Central memory CD8-positive, alpha-beta T cell (primary cell): ENCODE measurements at regions not wholly inside any gene's neighbourhood (a gene's known extent, or its start where the extent isn't known, plus 50 kb on each side); places are given as distances from the start of the nearest gene placed in this dataset.

Source experiments
- ATAC-seq: fragments of 150-1000 bp; cut with Tn5 transposase; replicated peaks from 2 replicates; pipeline ENCODE4 v1.10.0; 2022; ENCODE audit warnings: mild to moderate bottlenecking, moderate FRiP score, moderate number of reproducible peaks; ENCODE audit not compliant: poor library complexity, severe bottlenecking; ENCODE audit errors: extremely low read depth
- DNase-seq, 2 donors: peaks; one replicate each; pipeline ENCODE4 v3.0.0; 2021; ENCODE audit warnings: low spot score in 2 of 2
- H3K27ac Mint-ChIP-seq: one replicate; pipeline ENCODE4 v1.8.0; 2022; ENCODE audit warnings: low read depth, mild to moderate bottlenecking, moderate library complexity, mixed read lengths
- H3K27me3 Mint-ChIP-seq: one replicate; pipeline ENCODE4 v1.8.0; 2022; ENCODE audit warnings: mixed read lengths
- H3K36me3 Mint-ChIP-seq: one replicate; pipeline ENCODE4 v1.8.0; 2022; ENCODE audit warnings: mild to moderate bottlenecking, moderate library complexity, mixed read lengths; ENCODE audit not compliant: insufficient read depth
- H3K4me1 Mint-ChIP-seq: one replicate; pipeline ENCODE4 v1.8.0; 2022; ENCODE audit warnings: mixed read lengths
- H3K4me3 Mint-ChIP-seq: one replicate; pipeline ENCODE4 v1.8.0; 2022; ENCODE audit warnings: mild to moderate bottlenecking, moderate library complexity, mixed read lengths
- H3K9me3 Mint-ChIP-seq: one replicate; pipeline ENCODE4 v1.8.0; 2022; ENCODE audit warnings: mixed read lengths

DNA sequence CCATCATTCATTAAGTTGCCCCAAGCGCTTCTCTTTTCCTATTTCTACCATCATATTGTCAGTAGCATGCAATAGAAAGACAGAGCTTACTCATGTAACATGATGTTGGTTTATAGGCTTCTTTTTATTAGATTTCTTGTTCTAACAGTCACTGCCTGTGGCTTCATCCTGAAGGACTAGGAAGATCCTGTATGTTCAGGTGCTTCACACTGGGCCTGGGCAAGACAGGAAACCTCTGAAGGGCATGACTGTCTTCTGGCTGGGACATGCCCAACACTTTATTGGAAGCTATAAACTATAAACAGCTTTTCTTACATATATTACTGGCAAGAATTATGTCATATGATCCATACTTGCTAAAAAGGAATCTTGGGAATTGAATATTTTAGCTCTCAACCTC is 258.4 kb upstream of the AKR1E2 start:
- no peaks in the 10 kb centered on the region for H3K9me3 Mint-ChIP-seq
- H3K27ac Mint-ChIP-seq = no peak overlapping the region
- peaks cover 2% of the 10 kb centered on the region for H3K36me3 Mint-ChIP-seq
- DNase-seq (no peak), ATAC-seq (no peak)
- peaks cover 63% of the 10 kb centered on the region for H3K27me3 Mint-ChIP-seq
- no peak overlapping the region for H3K4me3 Mint-ChIP-seq
- no peaks in the 10 kb centered on the region for H3K4me1 Mint-ChIP-seq

- peaks cover 73% of the 10 kb centered on the region for H3K27me3 Mint-ChIP-seq
- ATAC-seq (no peak), DNase-seq (no peak)
- peaks cover 2% of the 10 kb centered on the region for H3K36me3 Mint-ChIP-seq
- H3K4me1 Mint-ChIP-seq = no peaks in the 10 kb centered on the region
- no peaks in the 10 kb centered on the region for H3K9me3 Mint-ChIP-seq
- no peak overlapping the region for H3K4me3 Mint-ChIP-seq
- H3K27ac Mint-ChIP-seq = no peak overlapping the region
Measured at GRCh38 chr10:4566011-4566410, 260.0 kb upstream of the AKR1E2 start.

- H3K9me3 Mint-ChIP-seq = no peaks in the 10 kb centered on the region
- no peak for ATAC-seq
Measured at GRCh38 chr10:4561296-4561695, 264.7 kb upstream of the AKR1E2 start.

GRCh38 chr10:4557469-4557868 is 268.5 kb upstream of the AKR1E2 start:
- peaks cover 28% of the 10 kb centered on the region for H3K27me3 Mint-ChIP-seq
- ATAC-seq = no peak
- H3K27ac Mint-ChIP-seq = no peak overlapping the region
- no peak overlapping the region for H3K4me3 Mint-ChIP-seq
- no peaks in the 10 kb centered on the region for H3K9me3 Mint-ChIP-seq
- DNase-seq = no peak
- H3K4me1 Mint-ChIP-seq = no peaks in the 10 kb centered on the region
- no peaks in the 10 kb centered on the region for H3K36me3 Mint-ChIP-seq

More at GRCh38 chr10:4561296-4561695, 264.7 kb upstream of the AKR1E2 start:
- no peak overlapping the region for H3K4me3 Mint-ChIP-seq
- no peaks in the 10 kb centered on the region for H3K4me1 Mint-ChIP-seq
- H3K27me3 Mint-ChIP-seq = peaks cover 41% of the 10 kb centered on the region
- no peak for DNase-seq
- H3K27ac Mint-ChIP-seq = no peak overlapping the region
- no peaks in the 10 kb centered on the region for H3K36me3 Mint-ChIP-seq

DNA sequence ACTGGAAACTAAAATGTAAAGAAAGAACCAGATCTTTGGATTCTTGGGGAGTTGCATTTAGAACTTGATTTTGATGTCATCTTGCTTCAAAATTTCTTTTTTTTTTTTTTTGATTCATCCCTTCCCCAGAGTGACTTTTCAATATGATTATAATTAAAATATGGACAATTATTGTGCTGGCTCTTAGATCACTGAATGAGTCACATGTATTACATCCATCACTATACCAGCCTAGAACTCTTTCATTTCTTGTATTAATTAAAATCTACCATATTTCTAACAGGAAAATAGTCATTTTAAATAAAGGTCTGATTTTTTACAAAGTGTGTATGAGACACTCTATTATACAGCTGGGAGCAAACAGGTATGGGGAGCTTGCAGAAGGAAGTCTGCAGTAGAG is 269.5 kb upstream of the AKR1E2 start:
- H3K4me1 Mint-ChIP-seq = no peaks in the 10 kb centered on the region
- no peaks in the 10 kb centered on the region for H3K9me3 Mint-ChIP-seq
- no peak for ATAC-seq
- no peak for DNase-seq
- no peak overlapping the region for H3K27ac Mint-ChIP-seq
- H3K4me3 Mint-ChIP-seq = no peak overlapping the region
- peaks cover 24% of the 10 kb centered on the region for H3K27me3 Mint-ChIP-seq
- H3K36me3 Mint-ChIP-seq = no peaks in the 10 kb centered on the region

GRCh38 chr10:4555920-4556319 is 270.1 kb upstream of the AKR1E2 start:
- peaks cover 17% of the 10 kb centered on the region for H3K27me3 Mint-ChIP-seq
- ATAC-seq (no peak), DNase-seq (no peak)
- no peaks in the 10 kb centered on the region for H3K4me1 Mint-ChIP-seq
- no peak overlapping the region for H3K27ac Mint-ChIP-seq
- H3K9me3 Mint-ChIP-seq = no peaks in the 10 kb centered on the region
- H3K36me3 Mint-ChIP-seq = no peaks in the 10 kb centered on the region
- H3K4me3 Mint-ChIP-seq = no peak overlapping the region

DNA sequence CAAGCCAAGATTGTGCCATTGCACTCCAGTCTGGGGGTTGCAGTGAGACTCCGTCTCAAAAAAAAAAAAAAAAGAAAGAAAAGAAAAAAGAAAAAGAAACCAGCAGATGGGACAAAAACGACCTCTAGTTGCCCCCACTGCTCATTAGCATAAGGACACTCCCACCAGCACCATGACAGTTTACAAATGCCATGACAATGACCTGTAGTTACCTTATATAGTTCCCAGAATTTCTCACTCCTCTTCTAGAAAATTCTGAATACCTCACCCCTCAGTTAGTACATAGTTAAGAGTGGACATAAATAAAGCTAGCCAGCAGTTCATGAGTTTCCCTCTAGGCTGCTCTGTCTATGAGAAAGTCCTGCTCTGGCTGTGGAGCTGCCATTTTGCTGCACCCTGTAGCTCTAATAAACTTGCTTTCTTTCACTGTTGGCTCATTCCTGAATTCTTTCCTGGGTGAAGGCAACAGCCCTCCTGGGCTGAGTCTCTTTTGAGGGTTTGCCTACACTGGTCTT is 276.8 kb upstream of the AKR1E2 start:
- peaks cover 60% of the 10 kb centered on the region for H3K27me3 Mint-ChIP-seq
- no peaks in the 10 kb centered on the region for H3K4me1 Mint-ChIP-seq
- no peak overlapping the region for H3K4me3 Mint-ChIP-seq
- no peaks in the 10 kb centered on the region for H3K9me3 Mint-ChIP-seq
- no peak for ATAC-seq
- no peak for DNase-seq
- no peak overlapping the region for H3K27ac Mint-ChIP-seq
- no peaks in the 10 kb centered on the region for H3K36me3 Mint-ChIP-seq

DNA sequence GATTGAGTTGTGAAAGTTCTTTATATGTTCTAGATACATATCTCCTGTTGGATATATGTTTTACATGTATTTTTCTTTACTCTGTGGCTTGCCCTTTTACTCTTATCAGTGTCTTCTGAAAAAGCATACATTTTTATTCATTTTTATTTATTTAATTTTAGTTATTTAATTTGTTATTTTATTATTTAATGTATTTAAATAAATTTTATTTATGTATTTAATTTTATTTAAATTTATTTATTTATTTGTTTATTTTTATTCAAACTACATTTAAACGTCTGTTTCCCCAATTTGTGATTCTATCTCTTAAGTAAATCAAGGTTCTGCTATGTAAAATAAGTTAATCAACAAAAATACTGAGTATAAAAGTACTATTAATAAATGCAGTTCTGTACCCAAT is 279.1 kb upstream of the AKR1E2 start:
- Mint-ChIP-seq H3K4me1 (no peaks in the 10 kb centered on the region), H3K4me3 (no peak overlapping the region), H3K36me3 (no peaks in the 10 kb centered on the region), H3K9me3 (no peaks in the 10 kb centered on the region), H3K27me3 (peaks cover 56% of the 10 kb centered on the region), H3K27ac (no peak overlapping the region)
- DNase-seq (no peak), ATAC-seq (no peak)

DNA sequence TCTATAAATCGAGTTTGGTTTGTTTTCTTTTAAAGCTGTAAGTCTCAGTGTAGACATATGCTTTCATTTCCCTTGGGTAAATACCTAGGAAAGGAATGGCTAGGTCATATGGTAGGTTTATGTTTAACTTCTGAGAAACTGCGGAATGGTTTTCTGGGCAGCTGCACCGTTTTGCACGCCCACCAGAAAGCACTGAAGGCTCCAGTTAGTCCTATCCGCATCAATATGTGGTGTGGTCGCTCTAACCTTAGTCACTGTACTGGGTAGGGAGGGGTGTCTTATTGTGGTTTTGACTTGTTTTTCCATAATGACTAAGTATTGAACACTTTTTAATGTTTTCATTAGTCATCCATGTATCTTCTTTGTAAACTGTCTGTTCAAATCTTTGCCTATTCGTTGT is 279.5 kb upstream of the AKR1E2 start:
- ATAC-seq (no peak), DNase-seq (no peak)
- H3K4me1 Mint-ChIP-seq = no peaks in the 10 kb centered on the region
- H3K36me3 Mint-ChIP-seq = no peaks in the 10 kb centered on the region
- no peak overlapping the region for H3K27ac Mint-ChIP-seq
- no peak overlapping the region for H3K4me3 Mint-ChIP-seq
- no peaks in the 10 kb centered on the region for H3K9me3 Mint-ChIP-seq
- peaks cover 56% of the 10 kb centered on the region for H3K27me3 Mint-ChIP-seq

- H3K9me3 Mint-ChIP-seq = no peaks in the 10 kb centered on the region
- H3K36me3 Mint-ChIP-seq = peaks cover 1% of the 10 kb centered on the region
- no peak overlapping the region for H3K4me3 Mint-ChIP-seq
- H3K27me3 Mint-ChIP-seq = peaks cover 56% of the 10 kb centered on the region
- no peaks in the 10 kb centered on the region for H3K4me1 Mint-ChIP-seq
- no peak for DNase-seq
- no peak for ATAC-seq
- H3K27ac Mint-ChIP-seq = no peak overlapping the region
Measured at GRCh38 chr10:4545062-4545461, 280.9 kb upstream of the AKR1E2 start.

GRCh38 chr10:4543938-4544533 is 282.0 kb upstream of the AKR1E2 start:
- ATAC-seq (no peak), DNase-seq (no peak)
- Mint-ChIP-seq H3K4me1 (no peaks in the 10 kb centered on the region), H3K4me3 (no peak overlapping the region), H3K27ac (no peak overlapping the region), H3K9me3 (no peaks in the 10 kb centered on the region), H3K27me3 (peaks cover 48% of the 10 kb centered on the region), H3K36me3 (peaks cover 1% of the 10 kb centered on the region)

DNA sequence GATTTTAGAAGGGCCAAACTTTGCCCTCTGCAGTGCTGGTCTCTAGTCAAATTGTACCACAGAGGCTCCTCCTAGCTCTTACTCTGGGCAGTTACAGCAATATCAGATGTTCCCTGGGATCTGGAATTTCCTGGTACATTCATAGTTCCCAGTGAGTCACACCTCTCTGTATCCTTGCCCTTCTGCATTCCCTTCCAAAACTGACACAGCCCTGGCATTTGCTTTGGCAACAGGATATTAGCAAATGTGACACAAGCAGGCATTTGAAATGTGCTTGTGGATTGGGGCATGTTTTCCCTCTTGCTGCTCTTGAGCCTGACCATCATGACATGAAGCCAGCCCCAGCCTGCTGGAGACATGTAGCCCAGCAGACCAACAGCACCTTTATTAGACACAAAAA is 284.7 kb upstream of the AKR1E2 start:
- H3K4me3 Mint-ChIP-seq = no peak overlapping the region
- DNase-seq = no peak
- no peak for ATAC-seq

GRCh38 chr10:4538016-4538415 is 288.0 kb upstream of the AKR1E2 start:
- Mint-ChIP-seq H3K4me3 (no peak overlapping the region), H3K36me3 (peaks cover 1% of the 10 kb centered on the region), H3K9me3 (no peaks in the 10 kb centered on the region), H3K27ac (no peak overlapping the region), H3K4me1 (no peaks in the 10 kb centered on the region), H3K27me3 (no peaks in the 10 kb centered on the region)
- ATAC-seq = no peak
- no peak for DNase-seq

More for the DNA sequence above, 284.7 kb upstream of the AKR1E2 start:
- Mint-ChIP-seq H3K9me3 (no peaks in the 10 kb centered on the region), H3K36me3 (peaks cover 1% of the 10 kb centered on the region), H3K27ac (no peak overlapping the region), H3K4me1 (no peaks in the 10 kb centered on the region), H3K27me3 (peaks cover 27% of the 10 kb centered on the region)
